GM18909 (cell line): ENCODE measurements at regions not wholly inside any gene's neighbourhood (a gene's known extent, or its start where the extent isn't known, plus 50 kb on each side); places are given as distances from the start of the nearest gene placed in this dataset.
"Not testable (repeated sequence)": the region's sequence is repeated elsewhere in the genome, so short reads cannot be mapped to it uniquely, and the experiment has no call there.

ENCODE experiments used
- ATAC-seq: cut with Tn5 transposase; IDR thresholded peaks from one replicate; pipeline ENCODE4 v1.9.1; 2021; ENCODE audit warnings: mild to moderate bottlenecking; ENCODE audit not compliant: unreplicated experiment, poor library complexity

GRCh38 chr2:138356178-138356577, 145.4 kb upstream of the SPOPL start:
- ATAC-seq: no peak

- ATAC-seq: peak; percentile 90
Measured at GRCh38 chr2:138359532-138359931, 142.0 kb upstream of the SPOPL start.

DNA sequence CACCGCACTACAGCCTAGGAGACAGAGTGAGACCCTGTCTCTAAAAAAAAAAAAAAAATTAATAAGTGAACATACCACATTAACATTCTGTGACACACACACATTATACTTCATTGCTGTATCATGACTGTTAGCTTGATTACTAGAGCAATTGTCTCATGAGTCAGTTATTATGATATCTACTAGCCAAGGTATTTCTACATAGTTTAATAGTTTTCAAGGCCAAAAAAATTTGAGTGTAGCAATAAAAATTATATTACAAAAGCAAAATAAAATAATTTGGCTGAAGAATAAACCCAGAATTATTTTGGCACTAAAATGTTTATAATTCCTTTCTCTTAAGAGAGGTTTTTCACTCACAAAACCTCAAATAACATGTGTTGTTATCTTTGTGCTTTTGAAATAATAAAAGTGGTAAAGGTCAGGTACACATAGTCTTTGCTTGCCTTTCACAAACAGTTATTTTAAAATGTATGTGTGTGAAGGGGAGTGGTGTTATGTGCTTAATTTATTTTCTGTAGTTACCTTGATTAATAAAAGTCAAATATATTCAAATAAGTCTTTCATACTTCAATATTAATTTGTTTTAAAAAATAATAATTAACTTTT, 136.9 kb upstream of the SPOPL start:
- no peak for ATAC-seq

DNA sequence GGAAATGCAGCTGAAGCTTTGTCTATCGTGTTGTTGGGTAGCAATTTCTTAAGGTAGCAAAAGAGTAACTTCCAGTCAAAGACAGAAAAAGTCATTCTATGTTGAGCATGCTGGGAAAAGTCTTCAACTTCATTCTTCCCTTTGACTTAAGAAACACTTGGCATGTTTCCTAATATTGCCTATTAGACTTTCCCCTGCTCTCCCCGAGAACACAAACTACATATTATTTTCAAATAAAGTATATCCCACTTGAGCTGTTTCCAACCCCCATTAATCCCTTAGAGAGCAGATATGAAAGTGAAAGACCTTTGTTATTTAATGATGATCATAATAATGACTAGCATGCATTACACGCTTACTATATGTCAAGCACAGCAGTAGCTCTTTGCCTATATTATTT, 136.0 kb upstream of the SPOPL start:
- no peak for ATAC-seq

GRCh38 chr2:138369856-138370255, 131.7 kb upstream of the SPOPL start:
- ATAC-seq: no peak

GRCh38 chr2:138373993-138374408, 127.6 kb upstream of the SPOPL start:
- no peak for ATAC-seq

- ATAC-seq: no peak
Measured at GRCh38 chr2:138381373-138381772, 120.2 kb upstream of the SPOPL start.

DNA sequence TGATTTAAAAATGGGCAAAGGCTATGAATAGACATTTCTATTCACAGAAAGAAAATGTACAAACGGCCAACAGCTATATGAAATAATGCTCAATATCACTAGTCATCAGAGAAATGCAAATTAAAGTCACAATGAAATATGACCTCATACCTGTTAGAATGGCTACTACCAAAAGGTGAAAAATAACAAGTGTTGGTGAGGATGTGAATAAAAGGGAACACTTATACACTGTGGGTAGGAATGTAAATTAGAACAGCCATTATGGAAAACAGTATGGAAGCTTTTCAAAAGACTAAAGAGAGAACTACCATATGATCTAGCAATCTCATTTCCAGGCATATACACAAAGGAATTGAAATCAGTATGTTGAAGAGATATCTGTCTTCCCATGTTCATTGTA, 118.9 kb upstream of the SPOPL start:
- ATAC-seq: no peak

DNA sequence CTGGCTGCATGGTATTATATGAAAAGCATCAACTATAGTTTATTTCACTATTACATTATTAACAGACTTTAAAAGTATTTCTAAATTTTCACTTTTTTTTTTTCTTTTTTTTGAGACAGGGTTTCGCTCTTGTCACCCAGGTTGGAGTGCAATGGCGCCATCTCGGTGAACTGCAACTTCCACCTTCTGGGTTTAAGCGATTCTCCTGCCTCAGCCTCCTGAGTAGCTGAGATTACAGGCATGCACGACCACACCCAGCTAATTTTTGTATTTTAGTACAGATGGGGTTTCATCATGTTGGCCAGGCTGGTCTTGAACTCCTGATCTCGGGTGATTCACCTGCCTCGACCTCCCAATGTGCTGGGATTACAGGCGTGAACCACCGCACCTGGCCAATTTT, 115.4 kb upstream of the SPOPL start:
- not testable (repeated sequence) for ATAC-seq

DNA sequence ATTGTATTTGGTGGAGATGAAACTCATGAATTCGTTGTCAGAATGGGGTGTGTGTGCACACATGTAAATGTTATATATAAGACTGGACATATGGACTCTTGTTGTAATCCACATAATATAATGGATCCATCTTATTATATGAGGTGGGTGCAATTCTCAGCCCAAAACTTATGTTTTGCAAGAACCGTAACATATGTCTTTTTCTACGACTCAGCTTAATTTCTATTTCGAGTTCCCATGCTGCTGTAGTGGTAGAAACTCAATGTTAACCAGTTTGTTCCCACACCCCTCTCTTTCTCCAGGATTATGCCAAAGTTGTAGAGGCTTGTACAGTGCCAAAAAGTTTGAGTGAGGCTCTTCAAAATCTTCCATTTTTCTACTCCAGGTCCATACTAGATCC, 112.5 kb upstream of the SPOPL start:
- no peak for ATAC-seq

DNA sequence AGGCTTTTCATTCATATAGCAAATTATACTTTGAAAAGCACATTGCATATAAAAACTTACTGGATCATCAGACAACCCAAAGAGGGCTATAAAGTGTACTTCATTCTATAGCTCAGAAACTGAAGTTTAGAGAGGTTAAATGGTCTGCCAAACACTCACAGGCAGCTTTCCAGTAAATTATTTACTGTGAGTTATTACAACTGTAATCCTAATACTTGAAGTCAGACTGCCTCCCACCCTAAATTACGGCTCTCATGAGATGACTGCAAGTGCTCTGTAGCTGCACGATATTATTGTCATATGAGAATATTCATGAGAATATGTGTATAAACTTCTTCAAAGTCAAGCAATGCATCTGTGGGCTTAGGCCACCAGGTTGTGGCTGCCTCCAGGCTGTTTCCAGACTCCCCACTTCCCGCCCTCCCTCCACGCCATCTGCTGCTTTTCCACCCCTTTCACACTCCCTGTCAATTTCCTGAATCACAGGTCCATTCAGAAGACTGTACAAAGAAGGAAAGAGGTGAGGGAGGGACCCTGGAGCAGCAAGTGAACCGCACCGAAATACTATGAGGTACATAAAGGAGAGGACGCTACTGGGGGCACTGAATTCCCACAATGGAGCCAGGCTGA, 111.1 kb upstream of the SPOPL start:
- no peak for ATAC-seq

DNA sequence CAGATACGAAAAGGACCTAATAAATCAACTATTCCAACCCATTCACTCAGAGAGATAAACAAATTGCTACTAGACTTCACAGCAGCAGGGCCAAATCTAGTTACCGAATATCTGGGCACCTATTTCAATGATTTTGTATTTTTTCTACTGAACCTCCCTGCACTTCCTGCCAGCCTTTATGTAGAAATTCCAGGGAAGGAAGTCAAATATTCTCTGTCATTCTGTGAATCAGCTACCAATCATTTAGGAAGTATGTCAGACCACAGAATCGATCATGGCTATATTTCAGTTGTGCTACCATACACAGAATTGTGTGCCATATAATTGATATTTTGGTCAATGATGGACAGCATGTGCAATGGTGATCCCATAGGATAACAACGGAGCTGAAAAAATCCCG, 109.6 kb upstream of the SPOPL start:
- no peak for ATAC-seq

DNA sequence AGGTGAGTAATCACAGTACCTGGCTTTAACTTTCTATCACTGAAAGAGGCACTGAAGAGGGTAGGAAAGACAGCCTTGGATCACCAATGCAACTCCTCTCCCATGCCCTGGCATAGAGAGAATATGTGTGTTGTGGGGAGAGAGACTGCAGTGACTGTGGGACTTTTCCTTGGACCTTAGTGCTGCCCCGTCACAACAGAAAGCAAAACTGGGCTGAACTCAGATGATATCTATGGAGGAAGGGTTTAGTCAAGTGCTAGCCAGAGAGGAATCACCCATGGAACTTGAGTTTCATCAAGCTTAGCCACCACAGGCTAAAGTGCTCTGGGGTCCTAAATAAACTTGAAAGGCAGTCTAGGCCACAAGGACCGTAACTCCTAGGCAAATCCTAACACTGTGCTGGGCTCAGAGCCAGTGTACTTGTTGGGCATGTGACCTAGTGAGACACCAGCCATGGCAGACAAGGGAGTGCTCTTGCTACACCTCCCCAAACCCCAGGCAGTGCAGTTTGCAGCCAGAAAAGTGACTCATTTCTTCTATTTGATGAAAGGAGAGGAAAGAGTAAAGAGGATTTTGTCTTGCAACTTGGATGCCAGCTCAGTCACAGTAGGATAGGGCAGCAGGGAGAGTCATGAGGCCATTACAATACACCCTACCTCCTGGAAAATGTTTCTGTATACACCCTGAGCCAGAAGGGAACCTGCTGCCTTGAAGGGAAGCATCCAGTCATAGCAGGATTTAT, 105.8 kb upstream of the SPOPL start:
- ATAC-seq: no peak

- ATAC-seq: no peak
Measured at GRCh38 chr2:138396843-138397242, 104.7 kb upstream of the SPOPL start.

DNA sequence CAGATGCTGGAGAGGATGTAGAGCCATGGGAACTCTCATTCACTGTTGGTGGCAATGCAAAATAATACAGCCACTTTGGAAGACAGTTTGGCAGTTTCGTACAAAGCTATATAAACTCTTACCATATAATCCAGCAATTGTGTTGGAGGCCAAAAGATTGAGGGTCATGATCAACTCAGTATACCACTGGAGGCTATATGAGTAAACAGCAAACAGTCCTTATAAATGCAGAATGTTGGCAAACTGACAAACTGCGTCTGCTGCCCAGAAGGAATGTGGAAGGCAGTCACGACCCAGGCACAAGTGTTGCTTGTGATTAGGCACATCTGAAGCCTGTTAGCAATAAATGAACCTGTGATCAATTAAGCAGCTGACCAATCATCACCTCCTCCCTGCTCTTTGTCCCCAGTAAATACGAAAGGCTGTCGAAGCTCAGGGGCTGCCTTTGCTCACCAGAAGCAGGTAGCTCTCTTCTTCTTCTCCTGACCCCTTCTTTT, 98.1 kb upstream of the SPOPL start:
- no peak for ATAC-seq

GRCh38 chr2:138414014-138414413, 87.6 kb upstream of the SPOPL start:
- ATAC-seq: no peak

DNA sequence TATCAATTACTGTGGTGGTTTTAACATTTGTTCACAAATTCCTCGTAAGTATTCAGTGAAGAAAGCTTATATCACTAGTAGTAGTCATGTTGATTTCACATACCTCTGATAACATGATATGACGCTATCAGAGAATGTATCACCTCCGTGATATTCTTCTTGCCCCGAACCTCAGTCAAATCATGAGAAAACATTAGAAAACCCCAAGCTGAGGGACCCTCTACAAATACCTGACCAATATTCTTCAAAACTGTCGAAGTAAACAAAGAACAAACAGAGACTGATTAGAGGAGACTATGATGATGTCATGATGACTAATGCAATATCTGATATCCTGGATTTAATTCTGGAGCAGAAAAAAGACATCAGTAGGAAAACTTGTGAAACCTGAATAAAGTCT, 85.6 kb upstream of the SPOPL start:
- ATAC-seq: no peak

DNA sequence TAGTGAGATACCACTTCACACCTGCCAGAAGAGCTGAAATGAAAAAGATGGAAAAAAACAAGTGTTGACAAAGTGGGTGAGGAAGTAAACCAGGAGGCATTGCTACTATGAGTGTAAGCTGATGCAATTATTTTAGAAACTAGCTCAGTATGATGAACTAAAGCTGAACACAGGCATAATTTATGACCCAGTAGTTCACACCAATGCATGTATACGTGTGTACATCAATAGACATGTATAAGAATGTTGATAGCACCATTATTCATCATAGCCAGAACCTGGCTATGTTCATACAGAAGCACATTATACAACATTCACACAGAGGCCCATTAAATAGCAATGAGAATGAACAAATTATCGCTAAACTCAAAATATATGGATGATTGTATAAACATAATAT, 83.1 kb upstream of the SPOPL start:
- ATAC-seq: no peak

DNA sequence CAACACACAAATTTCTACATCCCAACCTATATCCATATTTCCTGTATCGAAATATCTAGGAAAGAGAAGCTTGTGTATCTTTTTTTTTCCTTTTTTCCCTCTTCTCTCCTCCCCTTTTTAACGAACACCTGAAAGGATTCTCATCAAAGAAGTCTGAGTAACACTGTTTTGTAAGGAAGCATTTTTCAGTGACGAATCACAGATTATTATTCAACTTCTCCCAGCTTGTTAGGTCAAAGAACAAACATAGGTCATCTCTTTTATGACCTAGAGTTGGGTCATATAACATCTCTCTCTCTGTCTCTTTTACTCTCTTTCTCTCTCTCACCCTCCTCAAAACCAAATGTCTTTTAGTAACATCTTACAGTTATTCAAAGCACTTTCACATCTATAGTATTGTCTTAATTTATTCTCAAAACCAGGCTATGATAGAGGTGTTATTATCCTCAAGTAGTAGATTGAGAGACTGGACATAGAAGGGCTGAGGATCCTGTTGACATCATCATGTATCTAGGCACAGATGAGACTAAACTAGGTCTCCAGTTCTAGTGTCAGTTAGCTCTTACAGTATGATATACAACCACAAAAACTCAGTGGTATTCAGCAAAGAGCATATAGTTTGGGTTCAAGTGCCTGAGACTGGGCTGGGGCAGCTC, 80.1 kb upstream of the SPOPL start:
- no peak for ATAC-seq

- ATAC-seq: no peak
Measured at GRCh38 chr2:138421971-138422335, 79.6 kb upstream of the SPOPL start.

- ATAC-seq: no peak
Measured at GRCh38 chr2:138423198-138423597, 78.4 kb upstream of the SPOPL start.
